T-helper 1 cell treated with Interleukin-12 subunit alpha and Interleukin-12 subunit beta and Interleukin-4 antibody, amounts not matched to agents 30 ng/mL and 1 ng/mL, for 36 hours (primary cell): ENCODE measurements at regions not wholly inside any gene's neighbourhood (a gene's known extent, or its start where the extent isn't known, plus 50 kb on each side); places are given as distances from the start of the nearest gene placed in this dataset.

Source experiments
- intact Hi-C: fragments of 100-400 bp; cut with micrococcal nuclease; formaldehyde crosslinking; loops from one replicate; pipeline ENCODE4 v1.15.1; 2024

- intact Hi-C loops, result no loop called here
Measured at GRCh38 chr5:72040513-72040912, 66.8 kb upstream of the MAP1B start.

DNA sequence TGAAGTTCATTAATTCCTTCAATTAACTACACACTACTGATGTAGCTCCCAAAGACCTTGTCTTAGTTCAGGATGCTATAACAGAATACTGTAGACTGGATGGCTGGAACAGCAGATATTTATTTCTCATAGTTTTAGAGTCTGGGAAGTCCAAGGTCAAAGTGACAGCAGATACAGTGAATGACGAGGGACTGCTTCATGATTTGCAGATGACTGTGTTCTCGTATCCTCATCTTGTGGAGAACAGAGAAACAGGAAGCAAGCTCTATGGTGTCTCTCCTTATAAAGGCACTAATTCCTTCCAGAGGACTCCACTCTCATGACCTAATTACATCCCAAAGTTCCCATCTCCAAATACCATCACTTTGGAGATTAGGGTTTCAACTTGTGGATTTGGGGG, 65.6 kb upstream of the MAP1B start:
- intact Hi-C loops, result no loop called here

DNA sequence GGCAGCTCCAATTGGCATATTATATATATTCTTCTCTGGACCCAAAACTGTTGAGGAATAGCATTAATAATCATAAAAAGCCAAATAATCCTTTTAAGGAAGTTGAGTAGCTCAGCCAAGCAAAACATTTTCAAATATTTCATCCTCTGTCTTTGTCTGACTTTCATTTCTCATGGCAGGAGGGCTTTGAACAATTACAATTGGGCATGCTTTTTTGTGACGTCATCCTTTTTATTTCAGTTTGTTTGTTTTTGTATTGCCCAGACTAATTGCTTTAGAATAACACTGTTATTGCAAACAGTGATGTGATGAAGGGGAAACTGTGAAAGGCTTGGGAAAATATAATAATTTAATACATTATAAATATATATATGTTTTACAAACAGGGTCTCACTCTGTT, 65.2 kb upstream of the MAP1B start:
- intact Hi-C loops, result no loop called here

GRCh38 chr5:72045692-72046091, 61.6 kb upstream of the MAP1B start:
- intact Hi-C loops, result no loop called here

DNA sequence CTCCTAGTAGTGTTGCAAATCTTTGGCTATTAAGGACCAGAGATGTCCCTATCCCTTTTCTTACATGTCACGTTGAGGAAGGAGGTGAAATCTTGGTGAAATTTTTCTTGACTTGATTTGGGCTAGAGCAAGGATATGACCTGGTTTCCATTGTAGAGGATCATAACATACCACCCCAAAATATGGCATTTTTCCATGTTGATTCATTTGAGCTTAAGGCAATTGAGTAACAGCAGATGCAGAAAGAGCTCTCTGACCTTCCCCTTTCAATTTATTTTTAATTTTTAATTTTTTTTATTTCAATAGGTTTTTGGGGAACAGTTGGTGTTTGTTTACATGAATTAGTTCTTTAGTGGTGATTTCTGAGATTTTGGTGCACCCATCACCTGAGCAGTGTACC, 61.2 kb upstream of the MAP1B start:
- intact Hi-C loops, result no loop called here

GRCh38 chr5:72055636-72056035, 51.6 kb upstream of the MAP1B start:
- intact Hi-C loops, result no loop called here
